H9 (cell line): ENCODE measurements at regions not wholly inside any gene's neighbourhood (a gene's known extent, or its start where the extent isn't known, plus 50 kb on each side); places are given as distances from the start of the nearest gene placed in this dataset.

Source experiments
- DNase-seq: peaks from one replicate; pipeline ENCODE4 v3.0.0-alpha.2; 2017
- H2AFZ ChIP-seq: one replicate; pipeline ENCODE4 v1.6.1; 2013; ENCODE audit warnings: mild to moderate bottlenecking, low read length, control low read depth, moderate library complexity
- H2AK5ac ChIP-seq: 2 replicates; pipeline ENCODE4 v1.6.1; 2013; ENCODE audit warnings: low read length, control low read depth, mixed read lengths; ENCODE audit not compliant: insufficient read length
- H2BK120ac ChIP-seq: one replicate; pipeline ENCODE4 v1.6.1; 2013; ENCODE audit warnings: low read depth, mild to moderate bottlenecking, low read length, control low read depth, inconsistent platforms; ENCODE audit not compliant: poor library complexity, severe bottlenecking
- H2BK12ac ChIP-seq: 2 replicates; pipeline ENCODE4 v1.6.1; 2013; ENCODE audit warnings: low read length, control low read depth, mixed read lengths, low read depth; ENCODE audit not compliant: insufficient read length
- H2BK15ac ChIP-seq: 2 replicates; pipeline ENCODE4 v1.6.1; 2013; ENCODE audit warnings: low read depth, low read length, control low read depth
- H2BK20ac ChIP-seq: one replicate; pipeline ENCODE4 v1.6.1; 2013; ENCODE audit warnings: low read depth, mild to moderate bottlenecking, low read length, control low read depth, inconsistent platforms; ENCODE audit not compliant: poor library complexity, severe bottlenecking
- H2BK5ac ChIP-seq: 2 replicates; pipeline ENCODE4 v1.6.1; 2013; ENCODE audit warnings: low read length, control low read depth, mixed read lengths; ENCODE audit not compliant: insufficient read length
- H3K14ac ChIP-seq: 2 replicates; pipeline ENCODE4 v1.6.1; 2013; ENCODE audit warnings: low read length, control low read depth; ENCODE audit not compliant: insufficient read depth
- H3K18ac ChIP-seq: 2 replicates; pipeline ENCODE4 v1.6.1; 2013; ENCODE audit warnings: low read depth, mild to moderate bottlenecking, mixed read lengths, low read length, control low read depth; ENCODE audit not compliant: insufficient read length
- H3K23ac ChIP-seq: 2 replicates; pipeline ENCODE4 v1.6.1; 2013; ENCODE audit warnings: low read length, control low read depth, mixed read lengths, low read depth; ENCODE audit not compliant: insufficient read length
- H3K23me2 ChIP-seq: 2 replicates; pipeline ENCODE4 v1.6.1; 2013; ENCODE audit warnings: low read depth, mild to moderate bottlenecking, mixed read lengths, low read length, control low read depth; ENCODE audit not compliant: insufficient read length, poor library complexity, severe bottlenecking
- H3K27ac ChIP-seq: 2 replicates; pipeline ENCODE4 v1.5.1; 2013; ENCODE audit warnings: low read length, control low read depth, mixed read lengths, low read depth; ENCODE audit not compliant: insufficient read length
- H3K27me3 ChIP-seq: 2 replicates; pipeline ENCODE4 v1.6.1; 2013; ENCODE audit warnings: low read length, control low read depth, inconsistent platforms; ENCODE audit not compliant: insufficient read depth
- H3K4ac ChIP-seq: 2 replicates; pipeline ENCODE4 v1.6.1; 2013; ENCODE audit warnings: low read depth, mild to moderate bottlenecking, control low read depth, inconsistent platforms, low read length, moderate library complexity
- H3K4me1 ChIP-seq: 2 replicates; pipeline ENCODE4 v1.6.1; 2013; ENCODE audit warnings: low read length, control low read depth, inconsistent platforms; ENCODE audit not compliant: insufficient read depth
- H3K4me2 ChIP-seq: 2 replicates; pipeline ENCODE4 v1.6.1; 2013; ENCODE audit warnings: low read length, control low read depth, mixed read lengths; ENCODE audit not compliant: insufficient read length, insufficient read depth
- H3K56ac ChIP-seq: 2 replicates; pipeline ENCODE4 v1.6.1; 2013; ENCODE audit warnings: low read depth, mild to moderate bottlenecking, mixed read lengths, low read length, control low read depth; ENCODE audit not compliant: insufficient read length
- H3K79me1 ChIP-seq: 2 replicates; pipeline ENCODE4 v1.6.1; 2013; ENCODE audit warnings: low read depth, mild to moderate bottlenecking, moderate library complexity, low read length, control low read depth, inconsistent platforms; ENCODE audit not compliant: insufficient read depth, poor library complexity, severe bottlenecking
- H3K79me2 ChIP-seq: 2 replicates; pipeline ENCODE4 v1.6.1; 2013; ENCODE audit warnings: low read length, control low read depth, inconsistent platforms; ENCODE audit not compliant: insufficient read depth
- H3K9ac ChIP-seq: 2 replicates; pipeline ENCODE4 v1.6.1; 2013; ENCODE audit warnings: low read length, control low read depth, mixed read lengths; ENCODE audit not compliant: insufficient read length; ENCODE audit errors: extremely low read depth
- H3K9me3 ChIP-seq: one replicate; pipeline ENCODE4 v1.6.1; 2013; ENCODE audit warnings: low read depth, low read length, inconsistent platforms; ENCODE audit not compliant: control insufficient read depth
- H3T11ph ChIP-seq: one replicate; pipeline ENCODE4 v1.6.1; 2013; ENCODE audit warnings: mild to moderate bottlenecking, low read length, control low read depth, inconsistent platforms
- H4K20me1 ChIP-seq: one replicate; pipeline ENCODE4 v1.6.1; 2013; ENCODE audit not compliant: control insufficient read depth, insufficient read length, insufficient read depth
- H4K5ac ChIP-seq: 2 replicates; pipeline ENCODE4 v1.6.1; 2013; ENCODE audit warnings: low read depth, mild to moderate bottlenecking, mixed read lengths, low read length, control low read depth; ENCODE audit not compliant: insufficient read length
- H4K8ac ChIP-seq: replicated peaks from 2 replicates; pipeline ENCODE4 v1.6.1; 2013; ENCODE audit warnings: low read length, control low read depth, mixed read lengths, low read depth; ENCODE audit not compliant: insufficient read length
- H4K91ac ChIP-seq: 2 replicates; pipeline ENCODE4 v1.6.1; 2013; ENCODE audit warnings: low read depth, mild to moderate bottlenecking, moderate library complexity, mixed read lengths, low read length, control low read depth; ENCODE audit not compliant: insufficient read length
- H3K27ac Mint-ChIP-seq, 3 experiments: 2 replicates in 2 of 3; 3 replicates in 1 of 3; pipeline ENCODE4 v1.8.0; 2020 to 2021; ENCODE audit warnings: mixed read lengths in 3 of 3, mild to moderate bottlenecking in 1 of 3, moderate library complexity in 1 of 3
- H3K27me3 Mint-ChIP-seq: 2 replicates; pipeline ENCODE4 v1.8.0; 2021; ENCODE audit warnings: low read depth, mild to moderate bottlenecking, moderate library complexity, mixed read lengths
- H3K36me3 Mint-ChIP-seq, 3 experiments: 2 replicates in 2 of 3; 3 replicates in 1 of 3; pipeline ENCODE4 v1.8.0; 2020 to 2021; ENCODE audit warnings: low read depth in 3 of 3, mixed read lengths in 3 of 3; ENCODE audit not compliant: insufficient read depth in 1 of 3
- H3K4me1 Mint-ChIP-seq, 2 experiments: 2 replicates each; pipeline ENCODE4 v1.8.0; 2020; ENCODE audit warnings: mixed read lengths in 2 of 2
- H3K4me3 Mint-ChIP-seq, 2 experiments: 2 replicates in 1 of 2; 3 replicates in 1 of 2; pipeline ENCODE4 v1.8.0; 2020 to 2021; ENCODE audit warnings: mild to moderate bottlenecking in 2 of 2, mixed read lengths in 2 of 2, moderate library complexity in 1 of 2
- H3K9me3 Mint-ChIP-seq, 2 experiments: 2 replicates in 1 of 2; 3 replicates in 1 of 2; pipeline ENCODE4 v1.8.0; 2020; ENCODE audit warnings: mild to moderate bottlenecking in 2 of 2, mixed read lengths in 2 of 2, moderate library complexity in 1 of 2
- CTCF ChIP-seq: fragments of 200-600 bp; sonication (generic); conservative IDR thresholded peaks from 3 replicates; pipeline ENCODE4 v1.8.0; 2021; ENCODE audit warnings: antibody characterized with exemption, mild to moderate bottlenecking

- no peaks in the 10 kb centered on the region for H3K23me2 ChIP-seq
- H2BK20ac ChIP-seq, result no peak overlapping the region
- H3T11ph ChIP-seq, result no peak overlapping the region
- Mint-ChIP-seq H3K36me3 (no peaks in the 10 kb centered on the region; a peak in 3 of 7 replicates), H3K4me3 (no peak overlapping the region), H3K9me3 (peaks cover 4 to 5% of the 10 kb centered on the region in 2 experiments; a peak in 3 of 5 replicates), H3K4me1 (peaks cover 16 to 22% of the 10 kb centered on the region in 2 experiments), H3K27me3 (no peaks in the 10 kb centered on the region; the same call in 1 of the 2 replicates), H3K27ac (no peak overlapping the region)
- H4K5ac ChIP-seq, result no peak overlapping the region
- no peak overlapping the region for H2AK5ac ChIP-seq
- H3K9ac ChIP-seq, result no peak overlapping the region
- no peak overlapping the region for H2BK120ac ChIP-seq
- H2AFZ ChIP-seq, result no peak overlapping the region
- H3K9me3 ChIP-seq, result no peaks in the 10 kb centered on the region
- H3K27me3 ChIP-seq, result no peaks in the 10 kb centered on the region
- H3K56ac ChIP-seq, result no peak overlapping the region
- H2BK12ac ChIP-seq, result no peak overlapping the region
- H4K8ac ChIP-seq, result no peak overlapping the region
- no peak overlapping the region for H3K23ac ChIP-seq
- H3K79me1 ChIP-seq, result no peaks in the 10 kb centered on the region
- DNase-seq, result no peak
- no peaks in the 10 kb centered on the region for H4K20me1 ChIP-seq
- H3K18ac ChIP-seq, result no peak overlapping the region
- no peak overlapping the region for H3K4ac ChIP-seq
- no peak overlapping the region for H3K27ac ChIP-seq
- no peak overlapping the region for H3K4me2 ChIP-seq
- TF ChIP-seq CTCF, result no peak
- H3K14ac ChIP-seq, result no peak overlapping the region
- peaks cover 5% of the 10 kb centered on the region; the same call in 1 of the 2 replicates for H3K4me1 ChIP-seq
- H3K79me2 ChIP-seq, result no peaks in the 10 kb centered on the region
- no peak overlapping the region for H2BK5ac ChIP-seq
- H4K91ac ChIP-seq, result no peak overlapping the region
- H2BK15ac ChIP-seq, result no peak overlapping the region
Observed at GRCh38 chr2:71751590-71751989, 298.2 kb downstream of the DYSF start.
